ENCODE measurements at regions not wholly inside any gene's neighbourhood (a gene's known extent, or its start where the extent isn't known, plus 50 kb on each side); places are given as distances from the start of the nearest gene placed in this dataset.

DNA sequence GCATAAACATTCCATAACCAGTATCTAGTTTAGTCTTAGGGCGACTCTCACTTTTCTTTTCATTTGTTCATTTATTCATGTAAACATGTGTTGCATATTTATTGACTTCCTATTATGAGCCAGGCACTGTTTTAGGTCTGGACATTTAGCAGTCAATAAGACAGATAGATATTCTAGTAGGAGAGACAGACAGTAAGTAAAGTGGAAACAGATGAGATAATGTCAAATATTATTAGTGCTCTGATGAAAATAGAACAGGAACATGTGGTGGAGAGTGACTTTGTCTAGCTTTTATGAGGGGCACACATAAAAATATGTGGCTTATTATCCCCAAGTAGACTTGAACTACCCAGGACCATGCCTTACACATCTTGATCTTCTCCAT, 193.0 kb downstream of the NDFIP2 start:
- intact Hi-C loops (cut with DNase I), result loop anchor here (5.0 kb wide), 1 partner anchor 37 kb away; no protein-coding TSS in a partner anchor
- no peak for DNase-seq (ENCODE audit: low spot score)

DNA sequence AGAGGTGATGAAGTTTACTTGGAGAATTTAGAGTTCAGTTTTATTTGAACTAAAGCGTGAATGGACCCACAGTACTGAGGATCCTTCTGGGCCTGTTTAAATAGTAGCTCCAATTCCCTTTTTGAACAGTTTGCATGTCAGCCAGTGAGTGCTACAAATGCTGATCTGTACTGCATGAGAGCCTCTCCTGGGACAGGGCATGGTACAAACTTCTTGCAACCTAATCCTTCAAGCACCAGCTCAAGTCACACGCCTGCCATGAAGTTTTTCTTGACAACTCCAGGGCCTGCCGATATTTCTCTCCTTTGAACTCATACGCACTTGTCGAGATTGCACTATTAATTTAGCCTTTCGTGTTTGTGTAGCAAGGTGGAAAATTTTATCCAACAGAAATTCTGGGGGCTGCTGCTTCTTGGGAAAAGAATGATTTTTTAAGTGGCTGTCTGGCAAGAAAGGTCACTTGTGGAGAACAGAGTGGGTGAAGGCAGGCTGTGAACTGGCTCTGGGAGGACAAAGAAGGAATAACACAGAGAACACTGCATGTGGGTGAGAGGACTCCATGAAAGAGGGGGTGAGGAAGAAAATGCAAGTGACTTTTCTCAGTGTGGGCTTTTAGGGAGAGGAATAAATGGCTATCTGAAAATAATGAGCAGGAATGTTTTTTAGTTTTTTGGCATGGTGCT, 192.5 kb downstream of the NDFIP2 start:
- no peak for DNase-seq (ENCODE audit: low spot score)
- intact Hi-C loops (cut with DNase I), result loop anchor here (5.0 kb wide), 1 partner anchor 36 kb away; no protein-coding TSS in a partner anchor

- intact Hi-C loops (cut with DNase I), result loop anchor here (5.0 kb wide), 1 partner anchor 34 kb away; no protein-coding TSS in a partner anchor
Measured at GRCh38 chr13:79671420-79671819, 190.5 kb downstream of the NDFIP2 start.

GRCh38 chr13:79668201-79668752, 187.3 kb downstream of the NDFIP2 start:
- DNase-seq (ENCODE audit: low spot score), result no peak
- intact Hi-C loops (cut with DNase I), result loop anchor here (10.0 kb wide), 2 partner anchors 113 to 467 kb away; no protein-coding TSS in a partner anchor

More at GRCh38 chr13:79671420-79671819, 190.5 kb downstream of the NDFIP2 start:
- DNase-seq (ENCODE audit: low spot score), result no peak

DNA sequence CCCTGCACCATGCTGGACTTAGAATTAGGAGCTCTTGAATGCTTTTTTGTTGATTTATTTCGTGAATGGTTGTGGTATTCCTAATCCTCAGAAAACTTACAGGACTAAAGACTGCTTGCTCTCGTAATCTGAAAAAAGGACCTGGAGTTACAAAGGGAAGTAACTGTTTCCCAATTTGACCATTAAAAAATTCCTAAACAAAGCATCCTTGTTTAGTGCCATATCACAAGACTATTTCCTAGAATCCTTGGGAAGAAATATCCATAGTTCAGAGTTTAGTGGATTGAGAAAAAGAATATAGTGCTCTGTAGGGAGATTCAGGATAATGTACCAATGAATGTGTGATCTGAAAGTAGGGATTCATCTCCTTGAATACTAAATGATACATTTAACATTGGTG, 186.8 kb downstream of the NDFIP2 start:
- intact Hi-C loops (cut with DNase I), result loop anchor here (10.0 kb wide), 2 partner anchors 113 to 467 kb away; no protein-coding TSS in a partner anchor
- no peak for DNase-seq (ENCODE audit: low spot score)

DNA sequence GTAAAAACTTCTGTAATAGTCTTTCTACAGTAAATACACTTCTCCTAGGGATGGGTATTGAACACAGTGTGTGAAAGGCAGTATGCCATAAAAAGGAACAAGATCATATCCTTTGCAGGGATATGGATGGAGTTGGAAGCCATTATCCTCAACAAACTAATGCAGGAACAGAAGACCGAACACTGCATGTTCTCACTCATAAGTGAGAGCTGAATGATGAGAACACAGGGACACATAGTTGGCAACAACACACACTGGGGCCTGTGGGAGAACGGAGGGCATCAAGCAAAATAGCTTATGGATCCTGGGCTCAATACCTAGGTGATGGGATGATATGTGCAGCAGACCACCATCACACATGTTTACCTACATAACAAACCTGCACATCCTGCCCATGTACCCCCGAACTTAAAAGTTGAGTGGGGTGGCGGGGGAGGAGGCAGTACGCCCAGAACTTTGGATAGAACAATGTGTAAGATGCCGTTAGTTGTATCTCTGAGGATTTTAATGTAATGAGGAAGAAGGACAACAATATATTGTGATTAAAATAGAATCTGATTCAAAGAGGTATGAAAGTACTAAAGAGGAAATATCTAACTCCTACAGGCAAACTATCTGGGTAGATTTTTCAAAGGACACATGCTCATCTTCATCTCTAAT, 183.2 kb downstream of the NDFIP2 start:
- no peak for DNase-seq (ENCODE audit: low spot score)
- intact Hi-C loops (cut with DNase I), result loop anchor here (10.0 kb wide), 2 partner anchors 109 to 471 kb away; no protein-coding TSS in a partner anchor

DNA sequence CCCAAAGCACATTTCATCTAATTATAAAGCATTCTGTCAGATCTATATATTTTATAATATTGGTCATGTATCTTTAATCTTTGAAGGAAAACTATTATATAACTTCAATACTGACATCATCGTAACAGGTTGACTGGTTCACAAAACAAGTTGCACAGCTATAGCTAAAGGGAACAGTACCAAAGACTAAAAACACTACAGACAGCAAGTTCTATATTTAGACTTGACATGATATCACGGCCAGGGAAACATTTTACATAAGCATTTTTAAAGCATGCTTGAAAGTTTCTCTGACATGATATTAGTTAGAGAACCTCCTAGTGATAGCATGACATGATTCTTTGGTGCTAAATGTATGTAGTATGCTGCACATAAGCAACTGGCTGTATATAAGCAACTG, 182.5 kb downstream of the NDFIP2 start:
- intact Hi-C loops (cut with DNase I), result loop anchor here (10.0 kb wide), 2 partner anchors 109 to 471 kb away; no protein-coding TSS in a partner anchor

DNA sequence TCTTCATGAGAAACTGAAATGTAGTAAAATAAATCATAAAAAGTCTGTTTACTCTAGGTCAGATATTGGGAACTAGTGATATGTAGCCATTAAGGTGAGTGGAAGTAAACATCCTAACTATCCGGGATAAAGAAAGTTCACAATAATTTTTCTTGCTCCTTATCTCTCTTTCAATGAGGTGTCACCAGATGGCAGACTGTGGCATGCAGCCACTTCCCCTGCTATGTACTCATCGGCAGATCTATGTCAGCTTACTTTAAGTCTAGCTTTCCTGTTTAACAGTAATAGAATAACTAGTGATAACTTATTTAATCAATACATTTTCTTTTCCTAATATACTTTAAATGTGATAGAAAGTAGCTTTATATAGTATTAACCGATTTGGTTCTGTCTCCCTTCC, 181.9 kb downstream of the NDFIP2 start:
- DNase-seq (ENCODE audit: low spot score), result no peak
- intact Hi-C loops (cut with DNase I), result loop anchor here (10.0 kb wide), 2 partner anchors 108 to 472 kb away; no protein-coding TSS in a partner anchor

More for the DNA sequence above, 182.5 kb downstream of the NDFIP2 start:
- DNase-seq (ENCODE audit: low spot score), result no peak

DNA sequence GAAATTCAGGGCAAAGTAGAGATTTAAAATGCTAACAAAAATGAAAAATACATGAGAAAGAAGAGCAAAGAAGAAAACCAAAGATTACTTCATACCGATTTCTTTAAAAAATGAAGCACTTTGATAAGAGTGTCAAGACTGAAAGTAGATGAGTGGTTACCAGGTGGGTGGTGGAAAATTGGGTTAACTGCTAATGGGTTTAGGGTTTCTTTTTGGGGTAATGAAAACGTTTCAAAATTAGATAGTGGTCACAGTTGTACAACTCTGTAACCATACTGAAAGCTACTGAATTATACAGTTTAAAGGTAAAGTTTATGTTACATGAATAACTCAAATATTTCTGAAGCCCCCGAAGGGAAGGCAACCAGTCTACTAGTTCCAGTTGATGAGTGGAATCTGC, 179.4 kb downstream of the NDFIP2 start:
- intact Hi-C loops (cut with DNase I), result loop anchor here (10.0 kb wide), 2 partner anchors 106 to 474 kb away; no protein-coding TSS in a partner anchor
- DNase-seq (ENCODE audit: low spot score), result no peak

GRCh38 chr13:79659121-79659521, 178.2 kb downstream of the NDFIP2 start:
- DNase-seq (ENCODE audit: low spot score), result no peak
- intact Hi-C loops (cut with DNase I), result no loop called here

GRCh38 chr13:79658333-79658975, 177.5 kb downstream of the NDFIP2 start:
- intact Hi-C loops (cut with DNase I), result no loop called here
- no peak for DNase-seq (ENCODE audit: low spot score)

GRCh38 chr13:79655509-79655908, 174.6 kb downstream of the NDFIP2 start:
- DNase-seq (ENCODE audit: low spot score), result no peak
- intact Hi-C loops (cut with DNase I), result no loop called here

- DNase-seq (ENCODE audit: low spot score), result no peak
- intact Hi-C loops (cut with DNase I), result no loop called here
Measured at GRCh38 chr13:79654520-79654919, 173.6 kb downstream of the NDFIP2 start.

DNA sequence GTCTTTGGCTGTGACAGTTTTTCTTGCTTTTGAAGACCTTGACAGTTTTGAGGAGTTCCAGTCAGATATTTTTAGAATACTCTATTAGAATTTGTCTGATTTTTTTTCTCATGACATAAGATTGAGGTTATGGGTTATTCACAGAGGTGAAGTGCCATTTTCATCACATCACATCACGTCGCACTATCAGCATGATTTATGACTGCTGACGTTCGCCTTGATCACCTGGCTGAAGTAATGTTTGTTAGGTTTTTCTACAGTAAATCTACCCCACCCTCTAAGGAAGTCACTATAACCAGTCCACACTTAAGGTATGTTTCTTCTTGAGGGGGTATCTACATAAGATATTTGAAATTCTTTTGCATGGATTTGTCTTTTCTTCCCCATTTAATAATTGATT, 169.7 kb downstream of the NDFIP2 start:
- DNase-seq (ENCODE audit: low spot score), result no peak
- intact Hi-C loops (cut with DNase I), result no loop called here

DNA sequence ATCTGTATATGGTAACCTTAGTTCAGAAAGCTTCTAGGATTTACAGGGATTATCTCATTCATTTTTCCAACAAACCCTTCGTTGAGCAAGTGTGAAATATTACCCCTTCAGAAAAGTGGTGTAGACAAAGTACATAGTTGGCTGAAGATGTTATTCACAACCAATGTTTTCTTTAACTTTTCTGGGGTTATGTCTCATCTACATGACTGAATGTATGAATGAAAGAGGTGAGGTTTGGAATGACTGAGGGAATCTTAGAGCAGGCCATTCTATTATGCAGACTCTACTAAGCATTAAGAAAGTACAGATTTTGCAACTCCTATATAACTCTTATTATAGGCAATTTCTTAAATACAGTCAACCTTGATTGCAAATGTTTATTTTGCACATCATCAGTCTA, 167.2 kb downstream of the NDFIP2 start:
- intact Hi-C loops (cut with DNase I), result no loop called here
- no peak for DNase-seq (ENCODE audit: low spot score)

GRCh38 chr13:79647533-79647932, 166.6 kb downstream of the NDFIP2 start:
- DNase-seq (ENCODE audit: low spot score), result no peak
- intact Hi-C loops (cut with DNase I), result no loop called here

- DNase-seq (ENCODE audit: low spot score), result no peak
- intact Hi-C loops (cut with DNase I), result no loop called here
Measured at GRCh38 chr13:79646880-79647279, 165.9 kb downstream of the NDFIP2 start.

DNA sequence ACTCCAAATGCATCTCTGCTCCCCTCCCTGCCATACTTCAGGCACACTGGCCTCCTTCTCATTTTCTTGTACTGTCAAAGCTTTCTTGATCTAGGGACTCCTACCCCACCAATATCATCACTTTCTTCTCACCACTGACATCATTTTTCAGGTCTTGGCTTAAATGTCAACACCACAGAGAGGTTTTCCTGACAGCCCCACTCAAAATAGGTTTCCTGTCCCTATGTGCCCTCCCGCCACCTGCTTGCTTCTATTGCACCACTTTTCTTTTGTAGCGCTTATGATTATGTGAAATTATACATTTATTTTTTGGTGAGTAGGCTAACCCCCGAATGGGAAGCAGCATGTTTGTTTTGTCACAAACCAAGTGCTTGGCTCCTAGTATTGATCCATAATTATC, 164.6 kb downstream of the NDFIP2 start:
- intact Hi-C loops (cut with DNase I), result no loop called here
- DNase-seq (ENCODE audit: low spot score), result no peak

GRCh38 chr13:79642596-79642995, 161.6 kb downstream of the NDFIP2 start:
- DNase-seq (ENCODE audit: low spot score), result no peak
- intact Hi-C loops (cut with DNase I), result no loop called here

Data from cardiac septum (tissue), 1 donor.